GM19351 (cell line): ENCODE measurements at regions not wholly inside any gene's neighbourhood (a gene's known extent, or its start where the extent isn't known, plus 50 kb on each side); places are given as distances from the start of the nearest gene placed in this dataset.
"Not testable (repeated sequence)": the region's sequence is repeated elsewhere in the genome, so short reads cannot be mapped to it uniquely, and the experiment has no call there.

Experiments
- ATAC-seq: cut with Tn5 transposase; IDR thresholded peaks from one replicate; pipeline ENCODE4 v1.9.1; 2021; ENCODE audit warnings: mild to moderate bottlenecking, moderate library complexity; ENCODE audit not compliant: unreplicated experiment

DNA sequence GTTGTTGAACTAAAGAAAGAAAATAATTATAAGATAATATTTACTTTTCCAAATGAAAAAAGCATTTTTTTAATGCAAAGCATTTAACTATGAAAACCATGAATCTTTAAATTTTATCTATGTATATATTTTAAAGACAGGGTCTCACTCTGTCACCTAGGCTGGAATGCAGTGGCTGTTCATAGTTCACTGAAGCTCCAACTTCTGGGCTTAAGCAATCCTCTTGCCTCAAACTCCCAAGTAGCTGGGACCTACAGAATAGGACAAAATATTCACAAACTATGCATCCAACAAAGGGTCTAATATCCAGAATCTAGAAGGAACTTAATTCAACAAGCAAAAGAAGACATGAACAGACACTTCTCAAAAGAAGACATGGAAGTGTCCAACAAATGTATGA, 55.9 kb upstream of the ALB start:
- ATAC-seq, result no peak

DNA sequence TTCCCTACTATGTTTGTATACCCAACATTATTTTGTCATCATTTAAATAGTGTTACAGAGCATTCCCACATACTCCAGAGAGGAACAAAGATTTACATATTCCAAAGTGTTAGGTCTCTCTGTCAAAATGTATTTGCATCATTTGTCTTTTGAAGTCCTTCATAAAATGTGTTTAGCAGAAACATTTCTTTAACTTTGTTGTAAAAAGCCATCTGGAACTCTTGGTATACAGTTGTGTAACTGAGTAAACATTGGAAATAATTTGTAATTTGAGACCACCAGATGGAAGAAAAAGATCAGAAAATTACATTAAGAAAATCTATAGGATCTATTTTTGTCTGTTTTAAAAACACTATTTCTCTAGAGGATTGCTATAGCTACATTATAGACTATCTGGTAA, 56.6 kb upstream of the ALB start:
- no peak for ATAC-seq

DNA sequence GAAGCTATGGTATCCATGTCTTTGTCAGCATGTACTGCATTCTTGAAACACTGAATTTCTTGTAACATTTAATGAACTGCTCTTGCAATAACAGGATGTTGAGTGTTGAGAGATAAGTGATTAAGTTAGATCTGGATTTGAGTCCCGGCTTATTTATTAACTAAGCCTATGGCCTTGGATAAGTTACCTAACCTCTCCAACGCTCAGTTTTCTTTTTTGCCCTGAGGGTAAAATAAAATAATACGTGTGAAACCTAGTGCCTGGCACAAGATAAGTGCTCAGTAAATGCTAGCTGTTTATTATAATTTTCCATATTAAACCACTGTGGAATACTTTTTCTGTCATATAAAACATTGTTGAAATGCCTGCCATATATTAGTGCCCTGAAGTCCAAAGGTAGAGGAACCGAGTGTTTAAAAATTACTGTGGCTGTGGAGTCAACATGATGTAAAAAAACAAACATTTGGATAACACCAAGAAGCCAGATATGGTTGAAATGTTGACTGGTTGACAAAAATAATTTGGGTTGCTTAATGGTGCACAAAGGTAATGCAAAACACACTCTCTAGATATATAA, 58.6 kb upstream of the ALB start:
- no peak for ATAC-seq

DNA sequence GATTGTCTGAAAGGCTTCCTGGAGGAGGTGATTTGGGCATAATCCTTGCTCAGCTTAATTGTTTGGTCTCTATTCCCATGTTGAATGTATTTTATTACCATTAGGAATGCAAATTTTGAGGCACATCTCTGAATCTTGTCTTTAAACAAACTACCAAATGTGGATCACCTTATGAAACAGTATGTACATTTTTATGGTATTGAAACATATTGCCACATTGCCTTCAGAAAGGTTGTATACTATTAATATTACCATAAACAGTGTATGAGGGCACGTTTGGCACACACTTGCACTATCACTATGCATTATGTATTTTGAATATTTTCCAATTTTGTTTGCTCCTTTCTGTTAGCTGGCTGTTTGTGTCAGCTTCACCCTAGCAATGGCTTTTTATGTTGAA, 60.0 kb upstream of the ALB start:
- no peak for ATAC-seq

DNA sequence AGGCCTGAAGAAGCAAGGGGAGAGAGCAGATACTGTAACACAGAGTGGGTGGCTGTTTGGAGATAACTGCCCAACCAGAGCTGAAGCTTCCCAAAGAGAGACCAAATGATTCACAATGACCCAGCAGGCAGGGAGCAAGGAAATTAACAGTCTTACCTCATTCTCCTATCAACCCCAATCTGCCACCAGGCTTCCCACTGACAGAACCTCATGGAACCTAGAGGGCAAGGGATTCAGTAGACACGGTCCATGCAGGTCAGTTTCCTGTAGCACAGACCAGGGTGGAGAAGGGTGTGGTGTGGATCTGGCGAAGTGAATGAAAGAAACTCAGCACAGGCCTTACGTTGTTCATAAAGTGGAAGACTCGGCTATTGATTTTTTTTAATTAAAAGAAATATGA, 60.7 kb upstream of the ALB start:
- no peak for ATAC-seq

DNA sequence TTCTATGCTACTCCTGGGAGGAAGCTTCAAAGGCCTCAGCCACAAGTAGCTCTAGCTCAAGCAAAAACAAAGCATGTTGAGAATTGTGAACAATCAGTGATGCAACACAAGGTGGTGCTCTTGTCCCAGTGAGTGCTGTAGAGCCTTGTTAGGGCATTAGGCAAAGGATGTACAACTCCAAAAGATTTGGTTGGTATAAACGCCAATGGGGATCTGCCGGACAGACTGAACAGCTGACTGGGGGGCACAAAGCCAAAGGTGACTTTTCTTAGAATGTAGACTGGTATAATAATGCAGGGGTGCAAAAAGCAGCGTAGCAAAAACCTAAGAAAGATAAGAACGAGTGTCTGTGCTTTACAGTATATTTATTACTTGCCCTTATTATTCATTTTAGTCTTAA, 62.6 kb upstream of the ALB start:
- peak; percentile 95 for ATAC-seq

DNA sequence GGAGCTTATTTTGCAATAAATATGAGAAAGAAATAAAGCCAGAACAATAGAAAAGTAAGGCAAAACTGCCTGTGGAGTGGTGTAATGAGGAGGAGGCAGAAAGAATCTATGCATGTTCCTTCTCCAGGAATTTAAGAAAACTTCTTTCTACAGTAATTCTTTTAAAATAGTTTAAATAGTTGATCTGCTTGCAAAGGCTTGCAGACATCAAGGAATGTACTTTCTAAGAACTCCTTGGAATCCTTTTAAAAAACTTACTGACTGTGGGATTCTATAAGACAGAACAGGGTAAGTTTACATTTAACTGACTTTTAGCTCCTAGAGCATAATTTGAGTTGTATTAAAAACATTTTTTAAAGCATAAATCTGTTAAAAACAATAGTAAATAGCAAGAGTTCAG, 63.2 kb upstream of the ALB start:
- ATAC-seq, result no peak

DNA sequence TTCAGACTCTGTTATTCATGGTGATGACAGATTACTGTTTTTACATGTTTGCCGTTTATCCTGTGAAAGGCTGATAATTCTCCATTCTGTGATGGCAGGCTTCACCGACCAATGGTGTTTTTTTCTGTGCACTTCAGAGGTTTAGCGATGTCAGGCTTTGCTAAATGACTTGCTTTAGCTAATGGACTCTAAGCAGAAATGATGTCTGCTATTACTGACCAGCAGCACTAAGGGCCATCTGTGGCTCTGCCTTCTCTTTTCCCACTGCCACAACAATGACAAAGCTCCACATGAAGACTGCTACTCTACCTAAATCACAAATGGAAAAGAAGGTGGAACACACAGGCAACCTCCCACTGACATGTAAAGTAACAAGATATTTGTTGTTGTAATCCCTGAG, 68.4 kb upstream of the ALB start:
- no peak for ATAC-seq

DNA sequence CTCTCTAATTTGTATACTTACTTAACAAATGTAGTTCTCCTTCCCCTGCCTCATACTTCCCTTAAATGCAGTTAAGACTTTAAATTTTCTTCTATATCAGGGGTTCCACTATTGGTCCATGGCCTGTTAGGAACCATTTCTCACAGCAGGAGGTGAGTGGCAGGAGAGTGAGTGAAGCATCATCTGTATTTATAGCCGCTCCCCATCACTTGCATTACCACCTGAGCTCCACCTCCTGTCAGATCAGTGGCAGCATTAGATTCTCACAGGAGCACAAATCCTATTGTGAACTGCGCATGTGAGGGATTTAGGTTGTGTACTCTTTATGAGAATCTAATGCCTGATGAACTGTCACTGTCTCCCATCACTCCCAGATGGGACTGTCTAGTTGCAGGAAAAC, 72.1 kb upstream of the ALB start:
- not testable (repeated sequence) for ATAC-seq

DNA sequence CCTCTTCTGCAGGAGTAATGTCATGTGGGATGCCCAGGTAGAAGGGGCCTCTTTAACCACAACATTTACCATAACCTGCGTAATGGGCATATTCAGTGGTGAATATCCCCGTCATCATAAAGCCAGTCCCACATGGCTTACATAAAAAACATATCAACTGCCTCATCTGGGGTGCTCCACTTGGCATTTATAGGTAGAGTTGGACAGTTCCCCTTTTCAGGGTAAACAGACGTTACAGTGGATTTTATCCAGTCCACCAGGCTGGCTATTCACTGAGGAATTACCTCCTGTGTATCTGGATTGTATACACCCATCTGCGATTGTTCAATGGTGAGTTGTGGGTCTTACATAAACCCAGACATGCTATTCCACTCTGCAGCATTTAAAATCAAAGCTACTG, 70.7 kb upstream of the ANKRD17 start:
- no peak for ATAC-seq

DNA sequence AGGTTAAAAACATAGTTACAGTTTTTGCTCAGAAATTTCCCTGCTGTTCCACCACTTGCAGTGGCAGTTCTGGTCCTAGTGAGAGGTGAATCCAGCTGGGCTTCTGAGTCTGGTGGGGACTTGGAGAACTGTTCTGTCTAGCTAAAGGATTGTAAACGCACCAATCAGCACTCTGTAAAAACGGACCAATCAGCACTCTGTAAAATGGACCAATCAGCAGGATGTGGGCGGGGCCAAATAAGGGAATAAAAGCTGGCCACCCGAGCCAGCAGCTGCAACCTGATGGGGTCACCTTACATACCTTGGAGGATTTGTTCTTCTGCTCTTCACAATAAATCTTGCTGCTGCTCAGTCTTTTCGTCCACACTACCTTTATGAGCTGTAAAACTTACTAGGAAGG, 67.2 kb upstream of the ANKRD17 start:
- ATAC-seq, result not testable (repeated sequence)

DNA sequence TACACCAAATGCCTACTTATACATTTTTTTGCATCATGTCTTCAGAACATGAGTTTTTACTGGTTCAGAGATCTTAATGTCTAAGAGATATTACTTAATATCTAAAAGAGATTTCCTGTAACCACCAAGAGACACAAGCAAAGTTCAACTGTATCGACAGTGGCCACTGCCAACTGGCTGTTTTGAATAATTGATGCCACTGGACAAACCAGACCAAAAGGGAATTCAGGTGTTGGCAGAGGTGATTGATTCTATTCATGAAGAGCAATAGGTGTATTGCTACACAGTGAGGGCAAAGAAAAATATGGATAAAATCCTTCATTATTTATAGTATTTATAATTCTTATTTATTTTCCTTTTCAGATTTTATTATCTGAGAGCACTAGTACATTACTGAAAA, 58.5 kb upstream of the ANKRD17 start:
- ATAC-seq, result no peak

DNA sequence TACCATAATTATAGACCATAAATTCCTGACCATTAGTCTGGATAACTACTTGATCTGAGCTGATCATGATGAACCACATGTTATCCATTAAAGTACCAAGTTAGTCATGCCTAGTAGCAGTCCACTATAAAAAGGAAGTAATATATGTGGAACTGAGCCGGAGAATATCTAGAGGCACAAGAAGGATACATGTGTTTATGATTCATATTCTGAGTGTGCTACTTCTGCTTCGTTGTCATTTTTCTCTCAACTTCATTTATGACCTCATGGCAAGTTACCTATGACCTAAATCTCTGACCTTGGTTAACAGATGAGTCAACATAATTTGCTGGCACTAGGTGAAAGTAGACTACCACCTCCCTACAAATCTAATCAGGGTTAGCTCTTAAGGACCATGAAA, 56.5 kb upstream of the ANKRD17 start:
- peak; percentile 38 for ATAC-seq

DNA sequence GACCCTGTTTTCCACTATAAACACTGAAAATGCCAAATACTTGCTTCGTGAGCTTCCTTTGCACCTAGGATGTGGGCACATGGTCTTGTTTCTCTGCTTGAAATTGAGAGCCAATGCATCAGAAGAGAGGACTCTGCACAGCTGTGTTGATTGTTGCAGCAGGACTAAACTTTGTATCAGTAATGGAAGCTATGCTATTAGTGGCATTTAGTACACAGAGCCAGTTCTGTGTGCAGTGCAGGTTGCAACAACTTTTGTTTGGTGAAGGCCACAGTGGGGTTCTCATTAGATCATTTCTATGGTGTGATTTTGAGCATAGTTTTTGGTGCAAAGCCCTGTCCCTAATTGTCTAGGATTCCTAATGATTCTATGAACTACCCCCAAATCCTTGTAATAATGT, 54.4 kb upstream of the ANKRD17 start:
- no peak for ATAC-seq

DNA sequence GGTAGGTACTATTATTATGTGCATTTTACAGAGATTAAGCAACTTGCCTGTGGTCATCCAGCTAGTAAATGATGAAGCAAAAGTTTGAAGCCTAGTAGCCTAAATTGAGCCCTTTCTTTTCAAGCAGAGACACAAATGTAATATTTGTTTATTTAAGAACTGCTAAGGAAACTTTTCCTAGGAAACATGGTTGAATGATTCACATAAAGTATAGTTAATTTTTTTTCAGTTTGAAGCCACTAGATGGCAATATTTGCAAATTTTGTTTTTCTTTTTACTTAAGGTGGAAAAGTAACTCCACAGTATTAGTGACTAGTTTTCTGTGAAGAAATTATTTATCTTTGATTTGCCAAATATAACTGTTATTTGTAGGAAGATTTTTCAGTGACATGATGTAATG, 52.8 kb upstream of the ANKRD17 start:
- no peak for ATAC-seq

DNA sequence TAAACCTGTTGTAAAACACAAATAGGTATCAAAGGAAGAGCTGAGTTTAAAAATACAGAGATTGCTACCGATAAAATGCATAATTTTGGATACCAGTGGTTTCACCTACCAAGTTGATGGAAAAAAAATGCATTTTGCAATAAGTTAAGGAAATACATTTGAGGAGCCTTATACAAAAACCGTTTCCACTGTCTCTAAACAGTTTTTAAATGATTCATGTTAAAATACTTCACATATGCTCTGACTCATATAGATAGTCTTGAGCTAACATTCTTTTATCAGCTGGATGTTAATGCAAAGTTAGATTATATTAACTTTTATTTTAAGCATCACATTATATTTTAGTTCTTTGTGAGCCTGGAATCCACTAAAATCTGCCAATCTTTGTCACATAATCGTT, 50.6 kb upstream of the ANKRD17 start:
- ATAC-seq, result no peak
